CD4-positive, alpha-beta T cell treated with Interleukin-6 at 100 ng/mL for 8 hours (primary cell): ENCODE measurements at regions not wholly inside any gene's neighbourhood (a gene's known extent, or its start where the extent isn't known, plus 50 kb on each side); places are given as distances from the start of the nearest gene placed in this dataset.

Source experiments
- DNase-seq: peaks from one replicate; pipeline ENCODE4 v3.0.0-alpha.2; 2020; ENCODE audit warnings: mixed read lengths, low spot score

- no peak for DNase-seq
Measured at GRCh38 chr9:80143899-80144298, 572.1 kb downstream of the TLE4 start.

GRCh38 chr9:80134487-80134886 is 562.7 kb downstream of the TLE4 start:
- no peak for DNase-seq

- no peak for DNase-seq
Measured at GRCh38 chr9:80131627-80132026, 559.9 kb downstream of the TLE4 start.

- no peak for DNase-seq
Measured at GRCh38 chr9:80127920-80128319, 556.2 kb downstream of the TLE4 start.

- DNase-seq, result no peak
Measured at GRCh38 chr9:80125731-80126264, 554.0 kb downstream of the TLE4 start.

- DNase-seq, result no peak
Measured at GRCh38 chr9:80117031-80117430, 545.3 kb downstream of the TLE4 start.

- DNase-seq, result no peak
Measured at GRCh38 chr9:80114241-80114640, 542.5 kb downstream of the TLE4 start.

- no peak for DNase-seq
Measured at GRCh38 chr9:80107931-80108660, 536.3 kb downstream of the TLE4 start.

GRCh38 chr9:80097476-80097875 is 525.7 kb downstream of the TLE4 start:
- DNase-seq, result no peak

- DNase-seq, result no peak
Measured at GRCh38 chr9:80094176-80094771, 522.5 kb downstream of the TLE4 start.

GRCh38 chr9:80093695-80094094 is 521.9 kb downstream of the TLE4 start:
- DNase-seq, result no peak

- no peak for DNase-seq
Measured at GRCh38 chr9:80091526-80091925, 519.8 kb downstream of the TLE4 start.

- no peak for DNase-seq
Measured at GRCh38 chr9:80090317-80090716, 518.6 kb downstream of the TLE4 start.

GRCh38 chr9:80086822-80087345 is 515.1 kb downstream of the TLE4 start:
- no peak for DNase-seq

- no peak for DNase-seq
Measured at GRCh38 chr9:80086386-80086785, 514.6 kb downstream of the TLE4 start.

GRCh38 chr9:80085668-80086067 is 513.9 kb downstream of the TLE4 start:
- DNase-seq, result no peak

- no peak for DNase-seq
Measured at GRCh38 chr9:80082213-80082612, 510.4 kb downstream of the TLE4 start.

GRCh38 chr9:80078826-80079225 is 507.1 kb downstream of the TLE4 start:
- DNase-seq, result no peak

GRCh38 chr9:80077059-80077458 is 505.3 kb downstream of the TLE4 start:
- DNase-seq, result no peak

- no peak for DNase-seq
Measured at GRCh38 chr9:80076162-80076561, 504.4 kb downstream of the TLE4 start.

- DNase-seq, result no peak
Measured at GRCh38 chr9:80074439-80074838, 502.7 kb downstream of the TLE4 start.

- DNase-seq, result no peak
Measured at GRCh38 chr9:80072451-80072850, 500.7 kb downstream of the TLE4 start.

- DNase-seq, result no peak
Measured at GRCh38 chr9:80070071-80070742, 498.4 kb downstream of the TLE4 start.
